ENCODE measurements at regions not wholly inside any gene's neighbourhood (a gene's known extent, or its start where the extent isn't known, plus 50 kb on each side); places are given as distances from the start of the nearest gene placed in this dataset.

DNA sequence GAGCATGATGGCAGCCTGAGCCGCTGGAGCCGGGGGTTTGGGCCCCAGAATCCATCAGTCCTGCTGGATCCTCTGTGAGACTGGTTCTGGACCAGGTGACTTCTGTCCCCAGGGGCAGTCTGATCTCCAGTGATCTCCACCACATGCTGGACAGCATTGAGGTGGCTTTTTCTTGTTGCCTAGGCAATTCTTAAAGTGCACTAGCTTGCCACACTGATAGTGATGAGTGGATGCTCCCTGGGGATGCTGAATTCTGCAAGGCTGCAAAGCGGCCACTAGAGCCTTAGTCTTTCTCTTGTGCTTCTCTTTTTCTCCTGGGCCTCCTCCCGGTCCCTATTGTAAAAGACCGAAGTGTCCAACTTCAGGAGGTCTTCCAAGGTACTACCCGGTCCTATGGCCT, 70.4 kb upstream of the ATP11B start:
- Mint-ChIP-seq H3K27ac (no peak overlapping the region), H3K27me3 (no peaks in the 10 kb centered on the region), H3K9me3 (no peaks in the 10 kb centered on the region), H3K4me1 (no peaks in the 10 kb centered on the region), H3K36me3 (no peaks in the 10 kb centered on the region), H3K4me3 (no peak overlapping the region)
- no peak for DNase-seq
- Histone ChIP-seq H3K36me3 (ENCODE audit: control insufficient read depth in 2 of 3, insufficient read depth in 3 of 3, low read length in 3 of 3) (no peaks in the 10 kb centered on the region), H3K4me1 (ENCODE audit: control insufficient read depth in 2 of 2, insufficient read depth in 2 of 2, low read length in 2 of 2) (no peaks in the 10 kb centered on the region), H3K9me3 (ENCODE audit: control insufficient read depth in 2 of 3, low read length in 3 of 3) (no peaks in the 10 kb centered on the region), H3K27me3 (ENCODE audit: control insufficient read depth in 2 of 2, insufficient read depth in 2 of 2, low read length in 2 of 2) (no peaks in the 10 kb centered on the region), H3K4me3 (ENCODE audit: low read length) (no peak overlapping the region), H3K27ac (ENCODE audit: low read depth, low read length) (no peak overlapping the region)
- ChIA-PET POLR2A (no interaction called here), CTCF (no interaction called here)
- no peak for ATAC-seq
- intact Hi-C loops (cut with micrococcal nuclease): no loop called here

DNA sequence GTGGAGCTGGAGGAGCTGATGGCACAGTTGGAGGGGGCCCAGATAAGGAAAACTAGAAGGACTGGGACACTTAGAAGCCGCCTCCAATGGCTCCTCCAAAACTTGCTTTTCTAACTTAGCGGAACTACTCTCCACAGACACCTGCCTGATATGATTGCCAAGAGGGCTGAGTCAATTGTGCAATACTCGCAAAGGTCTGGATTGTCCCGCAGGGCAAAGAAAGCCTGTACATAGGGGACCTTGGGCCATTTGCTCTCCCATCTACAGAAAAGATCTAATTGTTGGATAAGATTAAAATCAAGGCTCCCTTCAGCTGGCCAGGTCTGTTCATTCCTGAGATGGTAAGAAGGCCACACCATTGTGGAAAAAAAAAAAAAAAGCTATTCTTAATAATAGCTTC, 69.7 kb upstream of the ATP11B start:
- Mint-ChIP-seq H3K27ac (no peak overlapping the region), H3K36me3 (no peaks in the 10 kb centered on the region)
- CTCF ChIA-PET: no interaction called here

DNA sequence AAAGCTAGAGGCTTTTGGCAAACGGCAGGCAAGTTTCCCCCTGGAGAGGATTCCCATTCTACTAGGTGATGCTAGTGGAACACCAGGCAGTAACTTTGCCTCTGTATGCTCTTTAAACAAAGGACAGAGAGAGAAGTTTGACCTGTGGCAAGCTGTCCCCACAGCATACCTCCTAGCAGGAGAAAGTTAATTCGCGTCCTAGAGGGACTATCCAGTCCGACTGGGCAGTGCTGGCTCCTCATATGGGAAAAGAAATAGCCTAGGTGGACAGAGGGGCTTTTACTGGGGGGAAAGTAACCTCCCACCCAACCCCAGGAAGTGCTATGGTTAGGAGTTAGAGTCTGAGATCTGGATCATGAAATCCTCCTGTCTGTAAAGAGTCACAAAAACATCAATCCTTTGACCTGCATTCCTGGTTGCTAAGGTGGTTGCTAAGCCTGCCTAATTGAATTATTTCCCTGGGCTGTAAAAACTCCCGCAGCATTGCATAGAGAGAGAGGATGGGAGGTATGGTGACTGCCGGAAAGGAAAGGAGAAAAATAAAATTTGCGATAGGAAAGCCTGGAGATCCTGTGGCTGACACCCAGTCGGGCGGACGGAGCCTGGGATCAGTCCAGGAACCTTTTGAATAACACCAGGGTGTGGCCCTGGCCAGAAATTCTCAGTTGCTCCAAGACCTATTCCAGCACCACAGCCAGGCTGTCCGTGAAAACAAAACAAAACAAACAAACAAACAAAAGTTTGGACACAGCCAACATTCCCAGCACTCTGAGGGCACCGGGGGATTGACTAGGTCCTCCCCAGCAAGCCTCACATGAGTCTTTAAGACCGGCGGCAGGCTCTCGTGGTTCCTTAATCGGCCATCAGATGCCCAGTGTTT, 67.7 kb upstream of the ATP11B start:
- CTCF ChIA-PET: no interaction called here
- no peaks in the 10 kb centered on the region for H3K27me3 ChIP-seq (ENCODE audit: control insufficient read depth in 2 of 2, insufficient read depth in 2 of 2, low read length in 2 of 2)

More for the DNA sequence above, 69.7 kb upstream of the ATP11B start:
- POLR2A ChIA-PET: no interaction called here
- ATAC-seq (no peak), DNase-seq (no peak)
- Histone ChIP-seq H3K9me3 (ENCODE audit: control insufficient read depth in 2 of 3, low read length in 3 of 3) (no peaks in the 10 kb centered on the region), H3K27ac (ENCODE audit: low read depth, low read length) (no peak overlapping the region), H3K27me3 (ENCODE audit: control insufficient read depth in 2 of 2, insufficient read depth in 2 of 2, low read length in 2 of 2) (no peaks in the 10 kb centered on the region), H3K36me3 (ENCODE audit: control insufficient read depth in 2 of 3, insufficient read depth in 3 of 3, low read length in 3 of 3) (no peaks in the 10 kb centered on the region), H3K4me3 (ENCODE audit: low read length) (no peak overlapping the region), H3K4me1 (ENCODE audit: control insufficient read depth in 2 of 2, insufficient read depth in 2 of 2, low read length in 2 of 2) (no peaks in the 10 kb centered on the region)
- Mint-ChIP-seq H3K9me3 (no peaks in the 10 kb centered on the region), H3K4me3 (no peak overlapping the region), H3K27me3 (peaks cover 0 to 6% (median 0%) of the 10 kb centered on the region in 5 donors), H3K4me1 (no peaks in the 10 kb centered on the region)
- intact Hi-C loops (cut with micrococcal nuclease): no loop called here

DNA sequence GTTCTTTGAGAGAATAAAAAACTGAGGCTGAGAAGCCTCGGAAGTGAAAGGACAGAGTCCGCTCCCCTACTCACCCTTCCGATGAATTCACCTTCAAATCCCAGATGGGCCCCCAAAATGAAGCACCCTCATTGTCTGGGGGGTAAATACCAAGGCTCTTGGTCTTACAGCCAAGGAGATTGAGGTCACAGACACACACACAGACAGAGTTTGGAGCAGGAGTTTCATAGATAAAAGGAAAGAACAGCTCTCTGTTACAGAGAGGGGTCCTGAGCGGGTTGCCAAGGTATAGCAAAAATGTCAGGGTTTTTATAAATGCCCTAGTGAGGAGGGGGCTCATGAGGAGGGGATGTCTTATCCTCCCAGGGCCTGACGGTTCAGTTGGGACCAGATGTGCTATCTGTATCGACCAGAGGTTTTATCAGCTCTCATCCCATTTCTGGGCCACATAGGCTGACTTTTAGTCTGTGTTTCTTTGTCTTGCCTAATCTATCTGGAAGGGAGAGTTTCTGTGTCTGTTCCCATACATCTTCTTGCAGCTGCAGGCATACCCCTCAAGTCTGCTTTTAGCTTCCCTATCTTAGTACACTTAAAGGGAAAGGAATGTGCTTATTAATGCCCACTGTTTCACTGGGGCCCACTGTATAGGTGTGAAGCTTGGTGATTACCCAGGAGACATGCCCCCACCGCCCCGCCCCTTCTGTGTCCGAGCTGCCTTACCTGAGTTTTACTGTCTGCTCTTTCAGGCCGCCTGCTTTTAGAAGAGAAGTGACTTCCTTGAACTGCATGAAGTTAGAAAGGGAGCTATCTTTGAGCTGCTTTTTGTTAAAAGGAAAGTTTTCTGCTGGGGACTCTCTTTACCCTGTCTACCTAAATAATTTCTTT, 66.8 kb upstream of the ATP11B start:
- intact Hi-C loops (cut with micrococcal nuclease): no loop called here
- peaks cover 0 to 10% (median 7%) of the 10 kb centered on the region in 5 donors for H3K27me3 Mint-ChIP-seq
- ChIA-PET CTCF (no interaction called here), POLR2A (no interaction called here)
- Histone ChIP-seq H3K4me3 (ENCODE audit: low read length) (no peak overlapping the region), H3K36me3 (ENCODE audit: control insufficient read depth in 2 of 3, insufficient read depth in 3 of 3, low read length in 3 of 3) (no peaks in the 10 kb centered on the region), H3K9me3 (ENCODE audit: control insufficient read depth in 2 of 3, low read length in 3 of 3) (no peaks in the 10 kb centered on the region), H3K4me1 (ENCODE audit: control insufficient read depth in 2 of 2, insufficient read depth in 2 of 2, low read length in 2 of 2) (no peaks in the 10 kb centered on the region), H3K27ac (ENCODE audit: low read depth, low read length) (no peak overlapping the region), H3K27me3 (ENCODE audit: control insufficient read depth in 2 of 2, insufficient read depth in 2 of 2, low read length in 2 of 2) (no peaks in the 10 kb centered on the region)
- H3K27ac Mint-ChIP-seq: no peak overlapping the region
- H3K36me3 Mint-ChIP-seq: no peaks in the 10 kb centered on the region
- no peak for ATAC-seq
- no peaks in the 10 kb centered on the region for H3K9me3 Mint-ChIP-seq
- H3K4me1 Mint-ChIP-seq: peaks cover 0 to 8% (median 0%) of the 10 kb centered on the region in 7 donors
- H3K4me3 Mint-ChIP-seq: no peak overlapping the region
- DNase-seq: no peak

More for the DNA sequence above, 67.7 kb upstream of the ATP11B start:
- Histone ChIP-seq H3K9me3 (ENCODE audit: control insufficient read depth in 2 of 3, low read length in 3 of 3) (no peaks in the 10 kb centered on the region), H3K4me3 (ENCODE audit: low read length) (no peak overlapping the region), H3K27ac (ENCODE audit: low read depth, low read length) (no peak overlapping the region), H3K4me1 (ENCODE audit: control insufficient read depth in 2 of 2, insufficient read depth in 2 of 2, low read length in 2 of 2) (no peaks in the 10 kb centered on the region), H3K36me3 (ENCODE audit: control insufficient read depth in 2 of 3, insufficient read depth in 3 of 3, low read length in 3 of 3) (no peaks in the 10 kb centered on the region)
- H3K27me3 Mint-ChIP-seq: peaks cover 0 to 10% (median 7%) of the 10 kb centered on the region in 5 donors
- POLR2A ChIA-PET: no interaction called here
- intact Hi-C loops (cut with micrococcal nuclease): no loop called here
- DNase-seq (no peak), ATAC-seq (no peak)
- no peaks in the 10 kb centered on the region for H3K36me3 Mint-ChIP-seq
- peaks cover 0 to 8% (median 0%) of the 10 kb centered on the region in 7 donors for H3K4me1 Mint-ChIP-seq
- no peak overlapping the region for H3K4me3 Mint-ChIP-seq
- no peaks in the 10 kb centered on the region for H3K9me3 Mint-ChIP-seq
- H3K27ac Mint-ChIP-seq: no peak overlapping the region

DNA sequence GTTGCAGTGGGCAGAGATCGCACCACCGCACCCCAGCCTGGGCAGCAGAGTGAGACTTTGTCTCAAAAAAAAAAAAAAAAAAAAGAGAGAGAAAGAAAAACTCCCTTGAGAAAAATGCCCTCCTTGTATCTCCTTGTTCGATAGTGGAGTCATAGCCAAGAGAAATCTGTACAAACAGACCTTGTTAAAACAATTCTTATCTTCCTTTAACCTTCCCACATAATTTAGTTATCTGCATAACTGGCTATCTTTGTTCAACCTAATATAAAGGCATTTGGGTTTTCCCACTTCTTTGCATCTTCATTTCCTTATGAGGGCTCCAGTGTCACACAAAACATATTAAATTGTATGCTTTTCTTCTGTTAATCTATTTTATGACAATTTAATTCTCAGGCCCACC, 65.1 kb upstream of the ATP11B start:
- Mint-ChIP-seq H3K4me3 (no peak overlapping the region), H3K36me3 (no peaks in the 10 kb centered on the region), H3K9me3 (no peaks in the 10 kb centered on the region), H3K27ac (no peak overlapping the region), H3K4me1 (peaks cover 0 to 8% (median 0%) of the 10 kb centered on the region in 7 donors), H3K27me3 (peaks cover 0 to 10% (median 7%) of the 10 kb centered on the region in 5 donors)
- intact Hi-C loops (cut with micrococcal nuclease): no loop called here
- DNase-seq (no peak), ATAC-seq (no peak)
- Histone ChIP-seq H3K4me3 (ENCODE audit: low read length) (no peak overlapping the region), H3K27ac (ENCODE audit: low read depth, low read length) (no peak overlapping the region), H3K27me3 (ENCODE audit: control insufficient read depth in 2 of 2, insufficient read depth in 2 of 2, low read length in 2 of 2) (no peaks in the 10 kb centered on the region), H3K9me3 (ENCODE audit: control insufficient read depth in 2 of 3, low read length in 3 of 3) (no peaks in the 10 kb centered on the region), H3K4me1 (ENCODE audit: control insufficient read depth in 2 of 2, insufficient read depth in 2 of 2, low read length in 2 of 2) (no peaks in the 10 kb centered on the region), H3K36me3 (ENCODE audit: control insufficient read depth in 2 of 3, insufficient read depth in 3 of 3, low read length in 3 of 3) (no peaks in the 10 kb centered on the region)
- ChIA-PET CTCF (no interaction called here), POLR2A (no interaction called here)

DNA sequence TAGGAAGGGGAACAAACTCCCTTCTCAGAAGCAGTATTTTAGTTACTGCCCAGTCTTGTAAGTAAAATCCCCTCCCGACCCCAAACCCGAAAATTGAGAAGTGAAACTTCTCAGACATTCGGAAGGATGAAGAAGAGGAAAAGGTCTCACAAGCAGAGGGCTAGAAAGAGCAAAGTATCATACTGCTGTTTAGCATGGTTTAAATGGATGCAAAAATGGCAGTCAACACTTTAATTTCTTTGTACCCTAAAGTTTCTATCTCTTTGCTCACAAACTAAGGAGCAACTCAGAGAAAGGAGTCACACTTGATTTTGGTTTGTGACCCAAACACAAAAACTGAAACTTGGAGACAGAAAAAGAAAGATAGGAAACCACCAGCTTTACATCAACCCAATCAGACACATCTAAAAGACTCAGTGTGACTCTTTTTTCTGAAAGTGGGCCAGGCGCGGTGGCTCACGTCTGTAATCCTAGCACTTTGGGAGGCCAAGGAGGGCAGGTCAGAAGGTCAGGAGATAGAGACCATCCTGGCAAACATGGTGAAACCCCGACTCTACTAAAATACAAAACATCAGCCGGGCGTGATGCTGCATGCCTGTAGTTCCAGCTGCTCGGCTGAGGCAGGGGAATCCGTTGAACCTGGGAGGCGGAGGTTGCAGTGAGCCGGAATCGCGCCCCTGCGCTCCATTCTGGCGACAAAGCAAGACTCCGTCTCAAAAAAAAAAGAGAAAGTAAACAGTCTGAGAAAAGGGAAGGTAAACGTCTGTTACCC, 63.2 kb upstream of the ATP11B start:
- Mint-ChIP-seq H3K27me3 (peaks cover 0 to 12% (median 10%) of the 10 kb centered on the region in 5 donors), H3K9me3 (no peaks in the 10 kb centered on the region), H3K4me3 (no peak overlapping the region), H3K27ac (no peak overlapping the region), H3K36me3 (no peaks in the 10 kb centered on the region), H3K4me1 (peaks cover 0 to 8% (median 0%) of the 10 kb centered on the region in 7 donors)
- no peak for ATAC-seq
- Histone ChIP-seq H3K36me3 (ENCODE audit: control insufficient read depth in 2 of 3, insufficient read depth in 3 of 3, low read length in 3 of 3) (no peaks in the 10 kb centered on the region), H3K27ac (ENCODE audit: low read depth, low read length) (no peak overlapping the region), H3K9me3 (ENCODE audit: control insufficient read depth in 2 of 3, low read length in 3 of 3) (no peaks in the 10 kb centered on the region), H3K4me1 (ENCODE audit: control insufficient read depth in 2 of 2, insufficient read depth in 2 of 2, low read length in 2 of 2) (no peaks in the 10 kb centered on the region), H3K27me3 (ENCODE audit: control insufficient read depth in 2 of 2, insufficient read depth in 2 of 2, low read length in 2 of 2) (no peaks in the 10 kb centered on the region), H3K4me3 (ENCODE audit: low read length) (no peak overlapping the region)
- ChIA-PET POLR2A (interaction anchor here (0.6 kb wide), 1 partner anchor 145 kb away, joined by 4 read pairs; no protein-coding TSS in a partner anchor), CTCF (no interaction called here)
- no peak for DNase-seq
- intact Hi-C loops (cut with micrococcal nuclease): no loop called here

Data from naive thymus-derived CD4-positive, alpha-beta T cell (primary cell).